ENCODE measurements at regions not wholly inside any gene's neighbourhood (a gene's known extent, or its start where the extent isn't known, plus 50 kb on each side); places are given as distances from the start of the nearest gene placed in this dataset.
"Not testable (repeated sequence)": the region's sequence is repeated elsewhere in the genome, so short reads cannot be mapped to it uniquely, and the experiment has no call there.

GRCh38 chr14:106460916-106461315 is 934.5 kb downstream of the TMEM121 start:
- Histone ChIP-seq H3K36me3 (replicated peaks in 1 of 2; ENCODE audit: control extremely low read depth in 1 of 2, control insufficient read depth in 1 of 2, extremely low read depth in 1 of 2, insufficient read depth in 2 of 2, low read length in 1 of 2) (no peaks in the 10 kb centered on the region), H4K20me1 (ENCODE audit: control insufficient read depth, insufficient read depth, low read length, poor library complexity, severe bottlenecking) (no peaks in the 10 kb centered on the region), H3K27me3 (replicated peaks in 1 of 4; ENCODE audit: control extremely low read depth in 1 of 4, control insufficient read depth in 3 of 4, insufficient read depth in 4 of 4, low read length in 3 of 4) (no peaks in the 10 kb centered on the region), H3K4me3 (ENCODE audit: control extremely low read depth in 1 of 5, extremely low read depth in 1 of 5, insufficient read depth in 1 of 5, low read depth in 2 of 5, low read length in 4 of 5) (no peak overlapping the region), H3K27ac (ENCODE audit: low read length in 2 of 2) (no peak overlapping the region), H3K9me3 (ENCODE audit: control extremely low read depth in 1 of 3, control insufficient read depth in 2 of 3, insufficient read depth in 1 of 3, low read length in 2 of 3) (no peaks in the 10 kb centered on the region), H3K4me2 (replicated peaks; ENCODE audit: low read depth, low read length, poor library complexity, severe bottlenecking) (no peak overlapping the region), H3K79me2 (ENCODE audit: control insufficient read depth, insufficient read depth, low read length) (no peaks in the 10 kb centered on the region), H2AFZ (ENCODE audit: insufficient read depth, low read depth, low read length, poor library complexity, severe bottlenecking) (no peak overlapping the region), H3K9ac (ENCODE audit: low read length) (no peak overlapping the region), H3K4me1 (ENCODE audit: control insufficient read depth in 2 of 2, insufficient read depth in 2 of 2, low read length in 2 of 2) (no peaks in the 10 kb centered on the region)
- Mint-ChIP-seq H3K4me3 (no peak overlapping the region), H3K9me3 (ENCODE audit: insufficient read depth) (no peaks in the 10 kb centered on the region), H3K27me3 (peaks cover 3% of the 10 kb centered on the region), H3K27ac (no peak overlapping the region), H3K4me1 (peaks cover 3% of the 10 kb centered on the region)
- POLR2A ChIA-PET = no interaction called here
- ATAC-seq (ENCODE audit: low read depth) = no peak
- CTCF ChIA-PET = interaction anchor here (0.8 to 1.3 kb wide), 5 partner anchors 14 to 103 kb away, joined by 3 to 7 read pairs (median 4); no protein-coding TSS in a partner anchor
- intact Hi-C loops (cut with micrococcal nuclease) = loop anchor here (1.0 kb wide), 1 partner anchor 57 kb away; no protein-coding TSS in a partner anchor
- no peak for TF ChIP-seq CTCF (IDR thresholded peaks at IDR 0.05)
- TF ChIP-seq EZH2 (IDR thresholded peaks at IDR 0.05; ENCODE audit: borderline replicate concordance, insufficient read depth, low read depth, low read length, poor library complexity, severe bottlenecking) = no peak
- DNase-seq = no peak
- over 99% methylated on average over 12 of the region's 25 CpGs for WGBS (ENCODE audit: insufficient coverage)

GRCh38 chr14:106466483-106466882 is 940.1 kb downstream of the TMEM121 start:
- POLR2A ChIA-PET; H3K27me3 Mint-ChIP-seq; H3K27ac Mint-ChIP-seq; H4K20me1 ChIP-seq (ENCODE audit: control insufficient read depth, insufficient read depth, low read length, poor library complexity, severe bottlenecking); H3K79me2 ChIP-seq (ENCODE audit: control insufficient read depth, insufficient read depth, low read length); H3K27ac ChIP-seq (ENCODE audit: low read length in 2 of 2); DNase-seq; H3K36me3 ChIP-seq (replicated peaks in 1 of 2; ENCODE audit: control extremely low read depth in 1 of 2, control insufficient read depth in 1 of 2, extremely low read depth in 1 of 2, insufficient read depth in 2 of 2, low read length in 1 of 2); H3K9me3 ChIP-seq (ENCODE audit: control extremely low read depth in 1 of 3, control insufficient read depth in 2 of 3, insufficient read depth in 1 of 3, low read length in 2 of 3); H3K4me1 Mint-ChIP-seq; H2AFZ ChIP-seq (ENCODE audit: insufficient read depth, low read depth, low read length, poor library complexity, severe bottlenecking); H3K4me3 Mint-ChIP-seq; intact Hi-C loops (cut with micrococcal nuclease); H3K9ac ChIP-seq (ENCODE audit: low read length); H3K27me3 ChIP-seq (replicated peaks in 1 of 4; ENCODE audit: control extremely low read depth in 1 of 4, control insufficient read depth in 3 of 4, insufficient read depth in 4 of 4, low read length in 3 of 4); H3K4me3 ChIP-seq (ENCODE audit: control extremely low read depth in 1 of 5, extremely low read depth in 1 of 5, insufficient read depth in 1 of 5, low read depth in 2 of 5, low read length in 4 of 5); H3K9me3 Mint-ChIP-seq (ENCODE audit: insufficient read depth); ATAC-seq (ENCODE audit: low read depth); H3K4me1 ChIP-seq (ENCODE audit: control insufficient read depth in 2 of 2, insufficient read depth in 2 of 2, low read length in 2 of 2); H3K4me2 ChIP-seq (replicated peaks; ENCODE audit: low read depth, low read length, poor library complexity, severe bottlenecking): not testable (repeated sequence)
- CTCF ChIA-PET = interaction anchor here (0.8 to 1.3 kb wide), 4 partner anchors 49 to 140 kb away, joined by 3 to 6 read pairs (median 3); no protein-coding TSS in a partner anchor
- WGBS (ENCODE audit: insufficient coverage) = no CpG with 5 or more reads among the region's 4 CpGs

GRCh38 chr14:106468869-106469268 is 942.5 kb downstream of the TMEM121 start:
- POLR2A ChIA-PET; intact Hi-C loops (cut with micrococcal nuclease); H3K4me2 ChIP-seq (replicated peaks; ENCODE audit: low read depth, low read length, poor library complexity, severe bottlenecking); H2AFZ ChIP-seq (ENCODE audit: insufficient read depth, low read depth, low read length, poor library complexity, severe bottlenecking); H3K9ac ChIP-seq (ENCODE audit: low read length); H3K9me3 ChIP-seq (ENCODE audit: control extremely low read depth in 1 of 3, control insufficient read depth in 2 of 3, insufficient read depth in 1 of 3, low read length in 2 of 3); DNase-seq; ATAC-seq (ENCODE audit: low read depth); H3K27me3 ChIP-seq (replicated peaks in 1 of 4; ENCODE audit: control extremely low read depth in 1 of 4, control insufficient read depth in 3 of 4, insufficient read depth in 4 of 4, low read length in 3 of 4); H3K4me1 Mint-ChIP-seq; H3K79me2 ChIP-seq (ENCODE audit: control insufficient read depth, insufficient read depth, low read length); H3K27ac Mint-ChIP-seq; H3K36me3 ChIP-seq (replicated peaks in 1 of 2; ENCODE audit: control extremely low read depth in 1 of 2, control insufficient read depth in 1 of 2, extremely low read depth in 1 of 2, insufficient read depth in 2 of 2, low read length in 1 of 2); H3K27me3 Mint-ChIP-seq; H3K4me3 ChIP-seq (ENCODE audit: control extremely low read depth in 1 of 5, extremely low read depth in 1 of 5, insufficient read depth in 1 of 5, low read depth in 2 of 5, low read length in 4 of 5); H3K4me1 ChIP-seq (ENCODE audit: control insufficient read depth in 2 of 2, insufficient read depth in 2 of 2, low read length in 2 of 2); H3K4me3 Mint-ChIP-seq; H4K20me1 ChIP-seq (ENCODE audit: control insufficient read depth, insufficient read depth, low read length, poor library complexity, severe bottlenecking); H3K27ac ChIP-seq (ENCODE audit: low read length in 2 of 2); H3K9me3 Mint-ChIP-seq (ENCODE audit: insufficient read depth): not testable (repeated sequence)
- CTCF ChIA-PET = interaction anchor here (0.9 to 4.9 kb wide), 7 partner anchors 21 to 341 kb away, joined by 3 to 16 read pairs (median 5); no protein-coding TSS in a partner anchor
- WGBS (ENCODE audit: insufficient coverage) = 61% methylated on average over 3 of the region's 4 CpGs
